HG03432 (cell line): ENCODE measurements at regions not wholly inside any gene's neighbourhood (a gene's known extent, or its start where the extent isn't known, plus 50 kb on each side); places are given as distances from the start of the nearest gene placed in this dataset.

Experiments used
- ATAC-seq: cut with Tn5 transposase; IDR thresholded peaks from one replicate; pipeline ENCODE4 v1.9.1; 2021; ENCODE audit warnings: mild to moderate bottlenecking, moderate library complexity; ENCODE audit not compliant: unreplicated experiment

DNA sequence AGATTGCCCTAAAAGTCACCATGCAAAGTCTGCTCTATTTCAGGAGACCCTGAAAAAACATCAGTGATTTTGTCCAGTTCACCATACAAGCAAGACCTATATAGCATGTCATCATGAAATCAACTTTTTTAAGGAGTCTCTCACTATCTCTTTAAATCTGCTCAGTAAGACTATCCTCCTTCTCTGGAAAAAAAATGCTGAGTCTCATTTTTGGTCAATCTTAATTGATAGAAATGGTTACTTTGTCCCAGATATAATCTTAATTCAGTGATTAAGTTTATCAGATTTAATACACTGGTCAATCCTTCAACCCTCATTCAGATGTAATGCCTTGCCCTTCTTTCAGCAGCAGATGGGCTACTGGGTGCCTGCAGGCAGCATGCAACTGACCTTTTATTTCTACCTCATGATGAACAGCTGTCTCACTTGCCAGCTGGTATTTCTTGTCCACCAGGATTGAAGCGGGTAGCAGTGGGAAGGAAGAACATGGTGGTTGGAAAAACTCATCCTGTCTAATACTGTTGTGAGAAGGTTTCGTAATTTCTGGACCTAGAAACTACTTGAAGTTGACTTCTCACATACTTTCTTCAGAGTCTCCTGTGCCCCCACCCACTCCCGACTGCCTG, 375.3 kb downstream of the DNAH5 start:
- ATAC-seq: no peak

GRCh38 chr5:13567819-13568218, 376.7 kb downstream of the DNAH5 start:
- no peak for ATAC-seq

GRCh38 chr5:13566871-13567339, 377.6 kb downstream of the DNAH5 start:
- no peak for ATAC-seq

GRCh38 chr5:13558408-13558807, 386.1 kb downstream of the DNAH5 start:
- no peak for ATAC-seq

DNA sequence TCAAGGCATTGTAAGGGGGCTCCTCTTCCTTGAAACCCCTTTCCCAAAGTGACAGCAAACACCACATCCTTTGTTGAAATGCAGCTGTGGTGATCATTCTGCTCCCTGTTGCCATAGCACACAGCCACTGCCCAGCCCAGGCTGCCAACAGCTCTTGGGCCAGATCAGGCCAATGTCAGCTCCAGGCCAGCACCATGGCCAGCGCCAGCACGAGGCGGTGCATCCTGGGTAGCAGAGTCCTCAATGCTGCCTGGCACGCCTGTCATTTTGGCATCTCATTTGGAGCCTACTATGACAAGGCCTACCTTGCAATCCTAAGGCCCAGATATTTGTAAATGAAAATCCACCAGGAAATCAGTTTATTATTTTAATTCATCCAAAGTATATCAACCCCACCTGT, 390.6 kb downstream of the DNAH5 start:
- ATAC-seq: no peak

GRCh38 chr5:13552361-13552760, 392.1 kb downstream of the DNAH5 start:
- no peak for ATAC-seq

- ATAC-seq: no peak
Observed at GRCh38 chr5:13551645-13552044, 392.8 kb downstream of the DNAH5 start.

GRCh38 chr5:13540168-13540750, 404.2 kb downstream of the DNAH5 start:
- ATAC-seq: no peak

DNA sequence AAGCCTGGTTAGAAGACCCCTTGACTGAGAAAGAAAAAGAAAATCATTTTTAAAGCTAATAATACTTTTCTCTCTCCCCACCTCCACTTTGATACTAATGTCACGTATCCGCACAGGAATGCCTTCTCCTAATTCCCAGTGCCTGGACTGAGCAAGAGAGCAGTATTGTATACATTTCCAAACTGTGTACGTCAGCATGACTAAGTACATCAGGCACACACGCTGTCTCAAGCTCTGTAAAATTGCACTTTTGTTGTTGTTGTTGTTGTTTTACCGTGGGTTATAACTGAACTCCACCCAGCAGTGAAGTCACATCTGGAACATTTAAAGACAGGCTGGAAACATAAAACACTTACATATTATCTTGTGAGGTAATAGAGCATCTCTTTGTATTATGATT, 407.6 kb downstream of the DNAH5 start:
- ATAC-seq: no peak

- no peak for ATAC-seq
Observed at GRCh38 chr5:13533833-13534232, 410.7 kb downstream of the DNAH5 start.

DNA sequence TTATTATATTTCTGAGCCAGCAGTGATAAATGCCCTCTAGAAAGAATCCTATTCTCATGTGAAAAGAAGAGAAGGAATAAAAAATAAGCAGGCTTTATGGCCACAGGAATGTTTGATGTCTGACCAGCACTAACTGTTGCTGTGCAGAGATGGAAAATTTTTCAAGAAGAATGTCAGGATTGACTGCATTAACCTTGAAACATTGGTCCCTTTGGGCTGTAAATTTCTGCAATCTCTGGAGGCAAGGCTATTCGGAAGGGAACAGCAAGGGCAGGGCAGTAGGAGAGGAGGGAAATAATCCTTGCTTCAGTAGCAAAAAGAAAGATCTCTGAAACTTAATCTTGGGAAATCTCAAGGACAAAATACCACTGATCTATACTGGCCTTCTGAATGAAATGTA, 415.2 kb downstream of the DNAH5 start:
- no peak for ATAC-seq

DNA sequence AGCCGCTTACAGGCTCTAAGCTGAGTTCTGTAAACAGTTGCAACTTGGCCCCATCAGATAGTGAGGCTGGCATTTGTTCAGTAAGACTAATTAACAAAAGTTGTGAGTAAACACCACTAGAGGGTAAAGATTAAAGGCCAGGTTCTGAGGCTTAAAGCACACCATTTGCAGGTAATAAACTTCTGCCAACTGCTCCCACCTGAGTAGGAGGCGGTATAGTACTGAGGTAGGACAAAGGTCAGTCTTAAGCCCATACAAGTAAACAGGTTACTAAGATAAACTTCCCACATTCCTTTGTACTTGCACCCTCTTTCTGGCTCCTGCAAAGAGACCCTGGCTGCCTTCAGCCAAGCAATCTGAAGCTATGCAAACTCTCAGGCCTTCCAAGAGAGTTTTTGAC, 419.6 kb downstream of the DNAH5 start:
- ATAC-seq: no peak

DNA sequence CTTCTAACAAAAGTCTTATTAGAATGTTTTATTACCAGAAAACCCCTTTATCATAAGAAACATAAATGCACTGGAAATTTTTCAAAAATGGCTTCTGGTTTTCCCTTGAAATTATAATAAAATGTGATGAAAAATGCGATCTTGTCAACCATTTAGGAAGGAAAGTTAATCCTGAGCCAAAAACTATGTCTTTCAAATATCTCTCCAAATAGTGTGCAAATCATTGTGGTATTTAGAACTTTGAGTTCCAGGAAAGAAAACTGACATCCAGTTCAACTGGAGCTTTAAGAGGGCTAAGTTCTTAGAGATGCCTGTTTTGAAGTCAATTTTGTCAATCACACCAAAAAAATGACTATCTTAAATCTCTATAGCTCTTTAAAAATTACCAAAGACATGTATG, 425.4 kb downstream of the DNAH5 start:
- ATAC-seq: no peak

DNA sequence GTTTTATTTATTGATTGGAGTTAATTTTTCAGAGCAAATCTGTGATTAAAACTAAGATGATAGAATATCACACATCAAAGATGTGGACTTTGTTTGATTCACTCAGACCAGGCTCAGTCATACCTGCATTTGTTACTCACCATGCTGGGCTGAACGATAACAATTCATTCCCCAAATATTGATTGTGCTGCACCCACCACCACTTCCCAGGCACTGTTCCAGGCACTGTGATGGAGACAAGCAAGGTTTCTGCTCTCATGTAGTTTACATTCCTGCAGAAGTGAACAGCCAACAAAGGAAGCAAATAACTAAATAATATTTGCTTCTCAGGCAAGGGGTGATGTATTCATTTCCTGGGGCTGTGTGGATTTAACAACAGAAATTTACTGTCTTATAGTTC, 428.3 kb downstream of the DNAH5 start:
- ATAC-seq: no peak

- ATAC-seq: no peak
Observed at GRCh38 chr5:13511442-13511841, 433.0 kb downstream of the DNAH5 start.

DNA sequence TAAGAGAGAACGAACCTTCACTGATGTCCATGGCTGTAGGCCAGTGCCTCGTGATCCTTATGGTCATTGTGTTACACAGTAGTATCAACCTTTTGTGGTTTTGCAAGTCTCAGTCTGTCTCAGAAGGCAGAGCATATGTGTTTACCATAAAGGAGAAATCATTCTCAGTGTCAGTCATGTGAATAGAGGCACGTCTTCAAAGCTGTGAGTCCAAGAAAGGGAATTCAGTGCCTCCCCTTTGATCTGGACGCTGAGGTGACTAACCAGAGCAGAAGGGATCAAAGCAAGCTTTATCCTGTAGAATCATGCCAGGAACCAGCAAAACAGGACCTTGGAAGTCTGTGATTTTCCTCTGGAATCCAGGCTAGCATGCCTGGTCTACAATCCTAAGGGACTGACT, 433.9 kb downstream of the DNAH5 start:
- ATAC-seq: no peak

DNA sequence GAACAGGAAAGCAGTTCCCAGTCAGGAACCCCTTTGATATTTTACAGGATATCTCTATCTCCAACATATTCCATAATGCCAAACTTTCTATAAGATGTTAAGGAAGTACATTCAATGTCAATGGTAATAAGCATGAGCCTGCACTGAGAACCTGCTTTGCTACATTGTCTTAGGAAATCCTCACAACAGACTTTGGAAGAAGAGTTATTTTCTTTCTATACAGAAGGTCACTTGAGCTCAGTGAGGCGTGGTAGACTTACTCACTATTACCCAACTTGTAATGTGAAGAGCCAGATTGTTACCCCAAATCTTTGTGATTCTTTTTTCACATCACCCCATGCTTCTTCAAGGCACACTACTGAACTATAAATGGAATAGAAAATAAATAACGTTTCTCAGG, 435.9 kb downstream of the DNAH5 start:
- no peak for ATAC-seq

DNA sequence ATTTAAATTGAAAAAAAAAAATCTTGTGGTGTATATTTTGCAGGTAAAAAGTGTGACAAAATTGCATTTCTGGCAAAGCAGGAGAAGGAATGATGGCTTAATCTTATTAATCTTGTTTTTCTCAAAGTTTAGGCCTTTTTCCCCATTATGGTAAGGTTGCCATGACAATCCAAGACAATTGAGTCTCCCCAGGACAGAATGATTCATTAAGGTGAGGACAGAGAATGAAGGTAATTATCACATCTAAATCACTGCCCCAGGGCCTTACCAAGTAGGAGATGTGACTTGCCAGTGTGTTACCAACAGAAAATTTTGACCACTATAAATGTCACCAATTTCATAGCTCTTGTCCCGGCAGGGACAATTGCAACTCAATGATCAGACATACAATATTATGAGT, 439.2 kb downstream of the DNAH5 start:
- no peak for ATAC-seq

DNA sequence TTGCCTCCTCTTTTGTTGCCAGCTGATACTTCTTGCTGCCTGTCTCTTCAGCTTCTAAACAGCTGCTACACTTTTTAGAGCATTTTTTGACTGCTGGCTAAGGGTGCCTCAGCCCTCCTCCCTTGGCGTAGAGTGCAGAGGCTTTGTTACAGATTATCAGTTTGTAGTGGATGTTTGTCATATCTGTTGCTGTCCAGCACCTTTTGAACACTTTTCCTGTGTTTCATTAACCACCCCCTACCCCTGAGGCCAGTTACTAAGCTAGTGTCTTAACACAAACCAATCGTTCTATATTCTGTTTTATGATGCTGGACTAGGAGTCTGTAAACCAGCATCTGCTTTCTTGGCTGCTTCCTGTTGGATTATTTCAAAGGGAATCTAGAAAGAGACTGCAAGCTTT, 441.5 kb downstream of the DNAH5 start:
- ATAC-seq: no peak

GRCh38 chr5:13501176-13501575, 443.3 kb downstream of the DNAH5 start:
- no peak for ATAC-seq

DNA sequence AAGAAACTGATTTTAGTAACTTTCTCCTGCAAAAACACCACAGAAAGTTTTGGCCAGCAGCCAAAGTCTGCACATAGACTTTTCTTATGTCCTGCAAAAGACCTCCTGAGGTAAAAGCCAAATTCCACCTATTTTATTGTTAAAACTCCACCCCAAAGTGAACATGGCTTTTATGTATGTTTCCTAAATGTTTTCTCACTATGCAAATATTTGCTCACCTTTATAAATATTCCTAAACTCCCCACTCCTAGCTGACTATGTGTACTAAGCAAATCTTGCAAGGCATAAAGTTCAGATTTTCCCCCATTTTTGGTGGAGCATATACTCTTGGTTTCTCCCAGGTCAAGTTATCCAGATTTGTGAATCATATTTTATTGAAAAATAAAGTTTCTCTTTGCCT, 446.2 kb downstream of the DNAH5 start:
- no peak for ATAC-seq

DNA sequence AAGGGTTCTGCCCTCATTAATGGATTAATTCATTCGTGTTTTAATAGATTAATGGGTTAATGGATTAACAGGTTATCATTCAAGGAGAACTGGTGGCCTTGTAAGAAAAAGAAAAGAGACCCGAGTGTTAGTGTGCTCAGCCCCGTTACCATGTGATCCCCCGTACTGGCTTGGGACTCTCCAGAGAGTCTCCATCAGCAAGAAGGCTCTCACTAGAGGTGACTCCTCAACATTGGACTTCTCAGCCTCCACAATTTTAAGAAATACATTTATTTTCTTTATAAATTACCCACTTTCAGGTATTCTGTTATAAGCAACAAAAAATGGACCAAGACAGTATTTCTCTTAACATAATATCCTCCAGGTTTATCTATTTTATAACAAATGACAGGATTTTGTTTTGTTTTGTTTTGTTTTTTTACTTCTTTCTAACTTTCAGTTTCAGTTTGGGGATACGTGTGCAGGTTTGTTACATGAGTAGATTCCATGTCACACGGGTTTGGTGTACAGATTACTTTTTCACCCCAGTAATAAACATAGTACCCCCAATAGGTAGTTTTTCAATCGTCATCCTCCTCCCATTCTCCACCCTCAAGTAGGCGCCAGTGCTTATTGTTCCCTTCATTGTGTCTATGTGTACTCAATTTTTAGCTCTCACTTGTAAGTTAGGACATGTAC, 456.1 kb downstream of the DNAH5 start:
- ATAC-seq: no peak
